ENCODE measurements at regions not wholly inside any gene's neighbourhood (a gene's known extent, or its start where the extent isn't known, plus 50 kb on each side); places are given as distances from the start of the nearest gene placed in this dataset.

DNA sequence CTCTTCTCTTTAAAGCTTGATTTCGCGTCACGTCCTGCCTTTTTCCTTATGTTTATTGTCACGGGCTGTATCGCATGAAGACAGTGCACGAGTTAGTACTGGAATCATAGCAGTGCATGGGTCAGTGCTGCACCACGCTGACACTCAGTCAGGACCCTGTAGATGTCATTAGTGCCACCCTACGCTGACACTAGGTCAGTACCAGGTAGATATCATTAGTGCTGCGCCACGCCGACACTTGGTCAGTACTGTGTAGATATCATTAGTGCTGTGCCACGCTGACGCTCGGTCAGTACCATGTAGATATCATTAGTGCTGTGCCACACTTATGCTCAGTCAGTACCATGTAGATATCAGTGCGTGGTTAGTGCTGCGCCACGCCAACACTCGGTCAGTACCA, 106.2 kb upstream of the ZNF469 start:
- no peak overlapping the region for H3K4me3 ChIP-seq
- H3K4me1 ChIP-seq (ENCODE audit: insufficient read depth) = no peaks in the 10 kb centered on the region
- Mint-ChIP-seq H3K4me3 (no peak overlapping the region), H3K36me3 (ENCODE audit: low read depth) (no peaks in the 10 kb centered on the region; the same call in 2 of the 3 replicates), H3K9me3 (peaks cover 23% of the 10 kb centered on the region), H3K4me1 (no peaks in the 10 kb centered on the region), H3K27ac (no peak overlapping the region), H3K27me3 (ENCODE audit: insufficient read depth, low read depth, poor library complexity) (no peaks in the 10 kb centered on the region)
- H2AFZ ChIP-seq = no peak overlapping the region
- no peaks in the 10 kb centered on the region for H3F3A ChIP-seq (replicated peaks; ENCODE audit: low read depth)
- H3K9me2 ChIP-seq (ENCODE audit: insufficient read depth) = no peaks in the 10 kb centered on the region
- TF ChIP-seq POLR2AphosphoS5 (IDR thresholded peaks at IDR 0.05; ENCODE audit: low read depth) = no peak
- no peak for TF ChIP-seq CTCF (conservative IDR thresholded peaks at IDR 0.05; ENCODE audit: low read depth in 2 of 2)
- no peak for TF ChIP-seq EZH2phosphoT487 (IDR thresholded peaks at IDR 0.05; ENCODE audit: unreplicated experiment)
- TF ChIP-seq EZH2 (IDR thresholded peaks at IDR 0.05; ENCODE audit: low read depth, unreplicated experiment) = no peak
- TF ChIP-seq, protein P1, sequence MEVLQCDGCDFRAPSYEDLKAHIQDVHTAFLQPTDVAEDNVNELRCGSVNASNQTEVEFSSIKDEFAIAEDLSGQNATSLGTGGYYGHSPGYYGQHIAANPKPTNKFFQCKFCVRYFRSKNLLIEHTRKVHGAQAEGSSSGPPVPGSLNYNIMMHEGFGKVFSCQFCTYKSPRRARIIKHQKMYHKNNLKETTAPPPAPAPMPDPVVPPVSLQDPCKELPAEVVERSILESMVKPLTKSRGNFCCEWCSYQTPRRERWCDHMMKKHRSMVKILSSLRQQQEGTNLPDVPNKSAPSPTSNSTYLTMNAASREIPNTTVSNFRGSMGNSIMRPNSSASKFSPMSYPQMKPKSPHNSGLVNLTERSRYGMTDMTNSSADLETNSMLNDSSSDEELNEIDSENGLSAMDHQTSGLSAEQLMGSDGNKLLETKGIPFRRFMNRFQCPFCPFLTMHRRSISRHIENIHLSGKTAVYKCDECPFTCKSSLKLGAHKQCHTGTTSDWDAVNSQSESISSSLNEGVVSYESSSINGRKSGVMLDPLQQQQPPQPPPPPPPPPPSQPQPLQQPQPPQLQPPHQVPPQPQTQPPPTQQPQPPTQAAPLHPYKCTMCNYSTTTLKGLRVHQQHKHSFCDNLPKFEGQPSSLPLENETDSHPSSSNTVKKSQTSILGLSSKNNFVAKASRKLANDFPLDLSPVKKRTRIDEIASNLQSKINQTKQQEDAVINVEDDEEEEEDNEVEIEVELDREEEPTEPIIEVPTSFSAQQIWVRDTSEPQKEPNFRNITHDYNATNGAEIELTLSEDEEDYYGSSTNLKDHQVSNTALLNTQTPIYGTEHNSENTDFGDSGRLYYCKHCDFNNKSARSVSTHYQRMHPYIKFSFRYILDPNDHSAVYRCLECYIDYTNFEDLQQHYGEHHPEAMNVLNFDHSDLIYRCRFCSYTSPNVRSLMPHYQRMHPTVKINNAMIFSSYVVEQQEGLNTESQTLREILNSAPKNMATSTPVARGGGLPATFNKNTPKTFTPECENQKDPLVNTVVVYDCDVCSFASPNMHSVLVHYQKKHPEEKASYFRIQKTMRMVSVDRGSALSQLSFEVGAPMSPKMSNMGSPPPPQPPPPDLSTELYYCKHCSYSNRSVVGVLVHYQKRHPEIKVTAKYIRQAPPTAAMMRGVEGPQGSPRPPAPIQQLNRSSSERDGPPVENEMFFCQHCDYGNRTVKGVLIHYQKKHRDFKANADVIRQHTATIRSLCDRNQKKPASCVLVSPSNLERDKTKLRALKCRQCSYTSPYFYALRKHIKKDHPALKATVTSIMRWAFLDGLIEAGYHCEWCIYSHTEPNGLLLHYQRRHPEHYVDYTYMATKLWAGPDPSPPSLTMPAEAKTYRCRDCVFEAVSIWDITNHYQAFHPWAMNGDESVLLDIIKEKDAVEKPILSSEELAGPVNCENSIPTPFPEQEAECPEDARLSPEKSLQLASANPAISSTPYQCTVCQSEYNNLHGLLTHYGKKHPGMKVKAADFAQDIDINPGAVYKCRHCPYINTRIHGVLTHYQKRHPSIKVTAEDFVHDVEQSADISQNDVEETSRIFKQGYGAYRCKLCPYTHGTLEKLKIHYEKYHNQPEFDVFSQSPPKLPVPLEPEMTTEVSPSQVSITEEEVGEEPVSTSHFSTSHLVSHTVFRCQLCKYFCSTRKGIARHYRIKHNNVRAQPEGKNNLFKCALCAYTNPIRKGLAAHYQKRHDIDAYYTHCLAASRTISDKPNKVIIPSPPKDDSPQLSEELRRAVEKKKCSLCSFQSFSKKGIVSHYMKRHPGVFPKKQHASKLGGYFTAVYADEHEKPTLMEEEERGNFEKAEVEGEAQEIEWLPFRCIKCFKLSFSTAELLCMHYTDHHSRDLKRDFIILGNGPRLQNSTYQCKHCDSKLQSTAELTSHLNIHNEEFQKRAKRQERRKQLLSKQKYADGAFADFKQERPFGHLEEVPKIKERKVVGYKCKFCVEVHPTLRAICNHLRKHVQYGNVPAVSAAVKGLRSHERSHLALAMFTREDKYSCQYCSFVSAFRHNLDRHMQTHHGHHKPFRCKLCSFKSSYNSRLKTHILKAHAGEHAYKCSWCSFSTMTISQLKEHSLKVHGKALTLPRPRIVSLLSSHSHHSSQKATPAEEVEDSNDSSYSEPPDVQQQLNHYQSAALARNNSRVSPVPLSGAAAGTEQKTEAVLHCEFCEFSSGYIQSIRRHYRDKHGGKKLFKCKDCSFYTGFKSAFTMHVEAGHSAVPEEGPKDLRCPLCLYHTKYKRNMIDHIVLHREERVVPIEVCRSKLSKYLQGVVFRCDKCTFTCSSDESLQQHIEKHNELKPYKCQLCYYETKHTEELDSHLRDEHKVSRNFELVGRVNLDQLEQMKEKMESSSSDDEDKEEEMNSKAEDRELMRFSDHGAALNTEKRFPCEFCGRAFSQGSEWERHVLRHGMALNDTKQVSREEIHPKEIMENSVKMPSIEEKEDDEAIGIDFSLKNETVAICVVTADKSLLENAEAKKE (CRISPR knock-in tag; IDR thresholded peaks at IDR 0.05) = no peak
- TF ChIP-seq ETS1 (IDR thresholded peaks at IDR 0.05) = no peak
- no peak for TF ChIP-seq NANOG (IDR thresholded peaks at IDR 0.05; ENCODE audit: borderline replicate concordance)
- TF ChIP-seq CREB1 (CRISPR knock-in tag; IDR thresholded peaks at IDR 0.05; ENCODE audit: low read depth) = no peak
- TF ChIP-seq, protein P2, sequence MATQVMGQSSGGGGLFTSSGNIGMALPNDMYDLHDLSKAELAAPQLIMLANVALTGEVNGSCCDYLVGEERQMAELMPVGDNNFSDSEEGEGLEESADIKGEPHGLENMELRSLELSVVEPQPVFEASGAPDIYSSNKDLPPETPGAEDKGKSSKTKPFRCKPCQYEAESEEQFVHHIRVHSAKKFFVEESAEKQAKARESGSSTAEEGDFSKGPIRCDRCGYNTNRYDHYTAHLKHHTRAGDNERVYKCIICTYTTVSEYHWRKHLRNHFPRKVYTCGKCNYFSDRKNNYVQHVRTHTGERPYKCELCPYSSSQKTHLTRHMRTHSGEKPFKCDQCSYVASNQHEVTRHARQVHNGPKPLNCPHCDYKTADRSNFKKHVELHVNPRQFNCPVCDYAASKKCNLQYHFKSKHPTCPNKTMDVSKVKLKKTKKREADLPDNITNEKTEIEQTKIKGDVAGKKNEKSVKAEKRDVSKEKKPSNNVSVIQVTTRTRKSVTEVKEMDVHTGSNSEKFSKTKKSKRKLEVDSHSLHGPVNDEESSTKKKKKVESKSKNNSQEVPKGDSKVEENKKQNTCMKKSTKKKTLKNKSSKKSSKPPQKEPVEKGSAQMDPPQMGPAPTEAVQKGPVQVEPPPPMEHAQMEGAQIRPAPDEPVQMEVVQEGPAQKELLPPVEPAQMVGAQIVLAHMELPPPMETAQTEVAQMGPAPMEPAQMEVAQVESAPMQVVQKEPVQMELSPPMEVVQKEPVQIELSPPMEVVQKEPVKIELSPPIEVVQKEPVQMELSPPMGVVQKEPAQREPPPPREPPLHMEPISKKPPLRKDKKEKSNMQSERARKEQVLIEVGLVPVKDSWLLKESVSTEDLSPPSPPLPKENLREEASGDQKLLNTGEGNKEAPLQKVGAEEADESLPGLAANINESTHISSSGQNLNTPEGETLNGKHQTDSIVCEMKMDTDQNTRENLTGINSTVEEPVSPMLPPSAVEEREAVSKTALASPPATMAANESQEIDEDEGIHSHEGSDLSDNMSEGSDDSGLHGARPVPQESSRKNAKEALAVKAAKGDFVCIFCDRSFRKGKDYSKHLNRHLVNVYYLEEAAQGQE (IDR thresholded peaks at IDR 0.05; ENCODE audit: unreplicated experiment) = no peak
- no peak for TF ChIP-seq STAT1 (IDR thresholded peaks at IDR 0.05; ENCODE audit: unreplicated experiment)
- no peak for TF ChIP-seq ZNF331 (CRISPR knock-in tag; IDR thresholded peaks at IDR 0.05; ENCODE audit: low read depth)
- TF ChIP-seq ZNF114 (CRISPR knock-in tag; IDR thresholded peaks at IDR 0.05) = no peak
- no peaks in the 10 kb centered on the region for H3K36me3 ChIP-seq (ENCODE audit: insufficient read depth)
- no peak overlapping the region for H3K27ac ChIP-seq (ENCODE audit: low read depth)
- no peak overlapping the region for H3K4me2 ChIP-seq
- DNase-seq (ENCODE audit: low spot score) (no peak), ATAC-seq (no peak)
- H4K20me1 ChIP-seq (replicated peaks; ENCODE audit: insufficient read depth) = no peaks in the 10 kb centered on the region
- no peaks in the 10 kb centered on the region for H3K27me3 ChIP-seq (ENCODE audit: insufficient read depth)
- no peaks in the 10 kb centered on the region for H3K79me2 ChIP-seq (replicated peaks; ENCODE audit: insufficient read depth)
